ENCODE measurements at regions not wholly inside any gene's neighbourhood (a gene's known extent, or its start where the extent isn't known, plus 50 kb on each side); places are given as distances from the start of the nearest gene placed in this dataset.

GRCh38 chr11:120017582-120018150, 120.2 kb downstream of the TRIM29 start:
- Histone ChIP-seq H3K9me2 (replicated peaks; ENCODE audit: control insufficient read depth, low read length) (no peaks in the 10 kb centered on the region), H3K9me3 (ENCODE audit: control insufficient read depth, insufficient read depth, low read length) (no peaks in the 10 kb centered on the region), H3K27me3 (ENCODE audit: control insufficient read depth, low read length) (peaks cover 10% of the 10 kb centered on the region; the same call in 1 of the 2 replicates), H4K20me1 (ENCODE audit: control insufficient read depth, insufficient read depth, low read depth, low read length) (no peaks in the 10 kb centered on the region), H3K4me2 (ENCODE audit: low read length) (no peak overlapping the region), H3K36me3 (ENCODE audit: control insufficient read depth, low read length) (no peaks in the 10 kb centered on the region), H3K79me2 (ENCODE audit: control insufficient read depth, low read length) (no peaks in the 10 kb centered on the region), H3K27ac (ENCODE audit: low read depth, low read length) (no peak overlapping the region), H3F3A (ENCODE audit: control insufficient read depth, insufficient read depth) (no peaks in the 10 kb centered on the region), H3K4me1 (ENCODE audit: control insufficient read depth, low read length) (no peaks in the 10 kb centered on the region), H3K4me3 (ENCODE audit: low read length) (no peak overlapping the region)
- TF ChIP-seq CTCF (IDR thresholded peaks at IDR 0.05; ENCODE audit: low read depth, low read length, poor library complexity, severe bottlenecking) (no peak), EZH2phosphoT487 (IDR thresholded peaks at IDR 0.05; ENCODE audit: borderline replicate concordance, low read length) (no peak)

GRCh38 chr11:120013325-120014250, 124.3 kb downstream of the TRIM29 start:
- no peak for TF ChIP-seq EZH2phosphoT487 (IDR thresholded peaks at IDR 0.05; ENCODE audit: borderline replicate concordance, low read length)
- TF ChIP-seq CTCF (IDR thresholded peaks at IDR 0.05; ENCODE audit: low read depth, low read length, poor library complexity, severe bottlenecking): peak; percentile 45
- Histone ChIP-seq H3K4me2 (ENCODE audit: low read length) (no peak overlapping the region), H3K27ac (ENCODE audit: low read depth, low read length) (no peak overlapping the region), H3K9me3 (ENCODE audit: control insufficient read depth, insufficient read depth, low read length) (no peaks in the 10 kb centered on the region), H3K79me2 (ENCODE audit: control insufficient read depth, low read length) (no peaks in the 10 kb centered on the region), H3K4me3 (ENCODE audit: low read length) (no peak overlapping the region), H3K4me1 (ENCODE audit: control insufficient read depth, low read length) (no peaks in the 10 kb centered on the region), H3K27me3 (ENCODE audit: control insufficient read depth, low read length) (peaks cover 18% of the 10 kb centered on the region; the same call in 1 of the 2 replicates), H3K36me3 (ENCODE audit: control insufficient read depth, low read length) (no peaks in the 10 kb centered on the region), H3F3A (ENCODE audit: control insufficient read depth, insufficient read depth) (no peaks in the 10 kb centered on the region), H3K9me2 (replicated peaks; ENCODE audit: control insufficient read depth, low read length) (no peaks in the 10 kb centered on the region), H4K20me1 (ENCODE audit: control insufficient read depth, insufficient read depth, low read depth, low read length) (no peaks in the 10 kb centered on the region)

GRCh38 chr11:120012245-120012644, 125.7 kb downstream of the TRIM29 start:
- H3K4me1 ChIP-seq (ENCODE audit: control insufficient read depth, low read length): no peaks in the 10 kb centered on the region
- no peak overlapping the region for H3K27ac ChIP-seq (ENCODE audit: low read depth, low read length)
- H3F3A ChIP-seq (ENCODE audit: control insufficient read depth, insufficient read depth): no peaks in the 10 kb centered on the region
- H3K36me3 ChIP-seq (ENCODE audit: control insufficient read depth, low read length): no peaks in the 10 kb centered on the region
- H3K27me3 ChIP-seq (ENCODE audit: control insufficient read depth, low read length): peaks cover 20% of the 10 kb centered on the region; the same call in 1 of the 2 replicates
- H3K9me2 ChIP-seq (replicated peaks; ENCODE audit: control insufficient read depth, low read length): no peaks in the 10 kb centered on the region
- TF ChIP-seq EZH2phosphoT487 (IDR thresholded peaks at IDR 0.05; ENCODE audit: borderline replicate concordance, low read length) (no peak), CTCF (IDR thresholded peaks at IDR 0.05; ENCODE audit: low read depth, low read length, poor library complexity, severe bottlenecking) (no peak)
- no peak overlapping the region for H3K4me3 ChIP-seq (ENCODE audit: low read length)
- H4K20me1 ChIP-seq (ENCODE audit: control insufficient read depth, insufficient read depth, low read depth, low read length): no peaks in the 10 kb centered on the region
- H3K79me2 ChIP-seq (ENCODE audit: control insufficient read depth, low read length): no peaks in the 10 kb centered on the region
- no peak overlapping the region for H3K4me2 ChIP-seq (ENCODE audit: low read length)
- H3K9me3 ChIP-seq (ENCODE audit: control insufficient read depth, insufficient read depth, low read length): no peaks in the 10 kb centered on the region
